ENCODE measurements at regions not wholly inside any gene's neighbourhood (a gene's known extent, or its start where the extent isn't known, plus 50 kb on each side); places are given as distances from the start of the nearest gene placed in this dataset.
"Not testable (repeated sequence)": the region's sequence is repeated elsewhere in the genome, so short reads cannot be mapped to it uniquely, and the experiment has no call there.

GRCh38 chr4:157779081-157779480 lies 393.7 kb downstream of the GASK1B start:
- no peak for DNase-seq (ENCODE audit: low spot score)

- DNase-seq (ENCODE audit: low spot score), result no peak
Observed at GRCh38 chr4:157776930-157777528, 395.8 kb downstream of the GASK1B start.

DNA sequence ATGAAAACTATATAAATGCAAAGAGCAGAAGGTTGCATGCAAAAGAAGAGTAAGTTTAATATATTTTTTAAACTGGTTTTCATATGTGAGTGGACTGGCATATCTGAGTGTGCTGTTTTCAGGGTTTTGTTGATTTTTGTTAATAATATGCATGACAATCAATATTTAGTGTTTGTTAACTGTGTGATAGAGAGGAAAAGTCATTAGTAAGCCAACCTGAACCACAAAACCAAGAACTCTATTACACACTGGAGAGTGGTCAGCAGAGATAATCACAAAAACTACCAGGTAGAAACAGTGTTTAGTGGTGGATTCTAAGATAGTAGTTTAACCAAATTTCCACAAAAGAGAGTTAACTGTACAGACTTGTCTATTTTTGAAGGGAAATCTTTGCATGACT lies 396.9 kb downstream of the GASK1B start:
- DNase-seq (ENCODE audit: low spot score), result no peak

GRCh38 chr4:157772907-157773306 lies 399.9 kb downstream of the GASK1B start:
- DNase-seq (ENCODE audit: low spot score), result no peak

DNA sequence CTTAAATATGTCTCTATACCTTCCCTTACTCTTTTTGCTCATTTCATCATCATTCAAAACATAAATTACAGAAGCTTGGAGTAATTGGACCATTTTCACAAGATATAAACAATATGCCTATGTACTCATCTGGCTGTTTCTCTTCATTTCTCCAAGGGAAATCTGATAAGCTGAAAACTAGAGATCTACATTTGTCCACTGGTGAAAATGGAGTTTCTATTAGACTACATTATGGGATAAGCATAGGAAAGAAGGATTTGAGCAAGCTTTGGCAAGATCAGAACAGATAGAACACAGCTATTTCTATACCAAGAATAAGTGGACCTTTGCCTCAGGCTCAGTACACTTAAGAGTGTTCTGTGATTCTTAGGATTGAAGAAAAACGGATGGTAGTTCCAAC lies 404.4 kb downstream of the GASK1B start:
- DNase-seq (ENCODE audit: low spot score), result no peak

GRCh38 chr4:157763490-157763889 lies 409.3 kb downstream of the GASK1B start:
- no peak for DNase-seq (ENCODE audit: low spot score)

- DNase-seq (ENCODE audit: low spot score), result no peak
Observed at GRCh38 chr4:157754410-157754809, 418.4 kb downstream of the GASK1B start.

- DNase-seq (ENCODE audit: low spot score), result no peak
Observed at GRCh38 chr4:157751631-157752030, 421.2 kb downstream of the GASK1B start.

DNA sequence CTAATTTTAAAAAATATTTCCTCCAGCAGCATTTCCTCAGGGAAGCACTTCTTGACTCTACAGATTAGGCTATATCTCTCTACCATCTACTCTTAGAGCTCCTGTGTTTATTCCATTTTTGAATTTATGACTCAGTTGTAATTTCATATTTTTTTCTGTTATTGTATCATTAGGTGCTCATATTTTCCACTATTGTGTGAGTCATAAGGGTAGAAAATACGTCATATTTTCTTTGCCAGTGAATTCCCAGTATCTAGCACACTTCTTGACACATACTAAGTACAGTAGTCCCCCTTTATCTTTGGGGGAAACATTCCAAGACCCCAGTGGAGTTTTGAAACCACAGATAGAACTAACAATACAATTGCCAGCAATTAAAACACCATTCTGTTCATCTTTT lies 431.2 kb downstream of the GASK1B start:
- no peak for DNase-seq (ENCODE audit: low spot score)

DNA sequence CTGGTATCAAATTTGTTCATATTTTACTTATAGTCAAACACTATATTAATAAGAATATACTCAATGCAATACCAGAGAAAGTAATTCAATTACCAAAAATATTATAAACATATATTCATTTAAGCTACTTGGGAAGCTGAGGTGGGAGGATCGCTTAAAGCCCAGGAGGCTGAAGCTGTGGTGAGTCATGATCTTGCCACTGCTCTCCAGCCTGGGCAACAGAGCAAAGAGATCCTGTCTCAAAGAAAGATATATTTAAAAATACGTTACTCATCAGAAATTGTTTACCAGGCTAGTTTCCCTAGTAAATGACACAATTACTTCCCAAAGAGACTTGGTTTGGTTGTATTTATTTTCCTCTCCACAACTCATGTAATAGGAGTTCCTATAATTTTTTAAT lies 433.6 kb downstream of the GASK1B start:
- DNase-seq (ENCODE audit: low spot score), result no peak

DNA sequence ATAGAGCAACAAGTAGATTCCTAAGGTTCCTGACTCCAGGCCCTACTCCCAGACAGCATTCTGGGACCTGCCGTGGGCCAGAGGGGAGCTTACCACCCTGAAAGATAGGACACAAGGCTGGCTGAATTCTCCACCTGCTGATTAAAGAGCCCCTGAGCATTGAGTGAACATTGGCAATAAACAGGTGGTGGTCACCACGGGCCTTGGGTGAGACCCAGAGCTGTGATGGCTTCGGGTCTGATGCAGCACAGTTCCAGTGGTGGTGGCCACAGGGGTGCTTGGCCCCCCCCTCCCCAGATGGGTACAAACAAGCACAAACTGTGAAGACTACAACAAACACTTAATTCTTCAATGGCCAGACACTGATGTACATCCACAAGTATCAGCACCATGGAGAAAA lies 444.6 kb downstream of the GASK1B start:
- no peak for DNase-seq (ENCODE audit: low spot score)

- no peak for DNase-seq (ENCODE audit: low spot score)
Observed at GRCh38 chr4:157727163-157727562, 445.7 kb downstream of the GASK1B start.

DNA sequence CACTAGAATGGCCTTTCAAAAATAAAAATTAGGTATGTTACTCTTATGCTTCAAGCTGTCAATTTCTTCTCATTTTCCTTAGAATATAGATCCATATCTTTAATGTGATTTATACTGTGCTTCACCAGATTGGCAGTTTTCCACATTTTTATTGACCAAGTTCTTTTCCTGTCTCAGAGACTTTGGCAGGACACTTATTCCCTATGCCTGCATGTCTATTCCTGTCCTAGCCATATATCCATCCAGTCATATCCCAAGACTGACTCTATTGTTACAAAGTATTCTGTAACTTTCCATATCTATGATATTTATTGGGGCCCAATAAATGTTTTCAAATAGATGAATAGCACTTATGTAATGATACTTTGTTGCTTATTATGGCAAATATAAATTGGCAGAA lies 450.7 kb downstream of the GASK1B start:
- DNase-seq (ENCODE audit: low spot score), result no peak

DNA sequence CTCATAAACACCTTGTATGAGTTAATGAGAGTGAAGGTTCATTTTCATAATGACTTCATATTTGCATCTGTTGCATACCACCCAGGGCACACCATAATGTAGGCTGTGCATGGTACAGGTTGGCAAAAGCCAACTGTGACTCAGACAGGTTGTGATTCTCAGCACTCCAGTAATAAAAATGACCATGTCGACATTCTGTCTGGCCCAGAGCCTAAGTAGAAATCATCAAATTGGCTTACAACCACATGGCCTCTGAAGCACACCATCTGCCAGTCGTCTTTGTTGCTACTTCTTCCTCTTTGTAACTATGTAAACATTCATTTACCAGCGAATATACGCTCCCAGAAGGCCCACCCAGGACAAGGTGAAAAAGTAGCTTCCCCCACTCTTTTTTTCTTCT lies 459.5 kb downstream of the GASK1B start:
- DNase-seq (ENCODE audit: low spot score), result no peak

DNA sequence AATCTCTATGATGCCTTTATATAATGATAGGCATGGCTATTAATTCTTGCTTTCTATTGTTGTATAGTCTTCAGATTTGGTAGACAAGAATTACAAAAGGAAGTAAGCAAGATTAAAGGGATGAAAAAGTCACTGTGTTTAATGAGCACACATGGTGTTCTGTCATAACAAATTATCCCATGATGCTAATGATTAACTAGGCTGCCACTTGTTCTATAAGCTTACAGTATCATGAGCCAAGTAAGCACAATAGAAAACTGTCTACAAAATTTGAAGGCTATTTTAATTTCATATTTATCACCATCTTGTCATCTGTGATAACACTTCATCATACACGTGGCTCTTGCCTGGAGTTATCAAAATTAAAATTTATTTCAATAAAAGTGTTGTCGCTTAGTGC lies 466.7 kb downstream of the GASK1B start:
- no peak for DNase-seq (ENCODE audit: low spot score)

DNA sequence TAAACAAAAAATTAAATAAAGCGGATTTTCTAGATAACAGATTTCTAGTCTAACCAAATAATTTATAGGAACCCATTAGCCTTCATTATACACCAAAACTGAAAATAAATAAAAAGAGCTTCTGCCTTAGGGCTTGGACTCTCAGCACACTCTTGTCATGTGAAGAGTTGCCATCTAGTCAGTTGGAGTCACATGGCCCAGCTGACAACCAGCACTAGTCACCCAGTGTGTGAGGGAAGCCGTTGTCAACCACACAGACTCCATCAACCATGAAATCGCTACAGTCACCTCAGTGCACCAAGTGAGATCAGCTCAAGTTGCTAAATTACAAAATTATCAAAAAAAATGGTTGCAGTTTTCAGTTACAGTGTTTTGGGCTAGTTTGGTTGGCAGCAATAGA lies 470.0 kb downstream of the GASK1B start:
- DNase-seq (ENCODE audit: low spot score), result no peak

DNA sequence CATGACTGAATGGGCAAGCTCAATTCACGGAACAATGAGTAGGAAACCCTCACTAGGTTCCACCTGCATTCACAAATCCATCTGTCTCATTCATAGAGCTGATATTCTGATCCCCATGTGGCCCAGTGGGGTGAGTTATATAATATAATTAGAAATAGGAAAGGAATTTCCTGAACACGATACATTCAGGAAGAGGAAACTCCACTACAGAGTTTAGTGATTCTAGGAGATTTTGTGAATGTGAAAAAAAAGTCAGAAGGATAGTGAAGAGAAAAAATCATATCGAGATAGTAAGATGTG lies 471.2 kb downstream of the GASK1B start:
- DNase-seq (ENCODE audit: low spot score), result no peak

GRCh38 chr4:157700898-157701694 lies 471.7 kb downstream of the GASK1B start:
- no peak for DNase-seq (ENCODE audit: low spot score)

- DNase-seq (ENCODE audit: low spot score), result no peak
Observed at GRCh38 chr4:157689476-157689875, 468.9 kb downstream of the GRIA2 start.

DNA sequence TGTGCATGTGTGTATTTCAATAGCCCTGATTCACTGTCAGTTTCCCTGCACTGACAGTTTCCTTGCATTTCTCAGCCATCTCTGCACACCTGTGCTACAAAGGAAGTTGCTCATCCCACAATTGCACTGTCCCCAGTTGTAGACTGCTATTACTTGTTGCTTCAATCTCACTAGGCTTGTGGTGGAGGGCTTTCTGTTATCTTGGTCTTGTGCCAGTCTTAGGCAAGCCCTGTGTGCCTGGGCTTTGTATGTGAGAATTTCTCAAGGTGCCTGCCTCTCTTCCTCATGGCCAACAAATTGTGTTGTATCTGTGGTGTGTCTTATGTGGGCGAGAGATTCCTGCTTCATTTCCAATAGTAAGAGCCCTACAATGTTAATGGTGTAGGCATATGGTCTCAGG lies 467.4 kb downstream of the GRIA2 start:
- no peak for DNase-seq (ENCODE audit: low spot score)

DNA sequence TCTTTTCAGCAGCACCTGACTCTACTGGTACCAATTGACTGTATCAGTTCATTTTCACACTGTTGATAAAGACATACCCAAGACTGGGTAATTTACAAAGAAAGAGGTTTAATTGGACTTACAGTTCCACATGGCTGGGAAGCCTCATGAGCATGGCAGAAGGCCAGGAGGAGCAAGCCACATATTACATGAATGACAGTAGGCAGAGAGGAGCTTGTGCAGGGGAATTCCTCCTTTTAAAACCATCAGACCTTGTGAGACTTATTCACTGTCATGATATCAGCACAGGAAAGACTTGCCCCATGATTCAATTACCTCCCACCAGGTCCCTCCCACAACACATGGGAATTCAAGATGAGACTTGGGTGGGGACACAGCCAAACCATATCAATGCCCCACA lies 458.8 kb downstream of the GRIA2 start:
- DNase-seq (ENCODE audit: low spot score), result not testable (repeated sequence)

DNA sequence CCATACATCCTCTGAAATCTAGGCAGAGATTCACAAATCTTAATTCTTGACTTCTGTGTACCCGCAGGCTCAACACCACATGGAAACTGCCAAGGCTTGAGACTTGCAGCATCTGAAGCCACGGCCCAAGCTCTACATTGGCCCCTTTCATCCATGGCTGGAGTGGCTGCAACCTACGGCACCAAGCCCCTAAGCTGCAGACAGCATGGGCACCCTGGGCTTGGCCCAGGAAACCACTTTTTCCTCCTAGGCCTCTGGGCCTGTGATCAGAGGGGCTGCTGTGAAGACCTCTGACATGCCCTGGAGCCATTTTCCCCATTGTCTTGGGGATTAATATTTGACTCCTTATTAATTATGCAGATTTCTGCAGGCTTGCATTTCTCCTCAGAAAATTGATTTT lies 457.9 kb downstream of the GRIA2 start:
- no peak for DNase-seq (ENCODE audit: low spot score)

GRCh38 chr4:157674699-157675098 lies 454.2 kb downstream of the GRIA2 start:
- DNase-seq (ENCODE audit: low spot score), result no peak

- no peak for DNase-seq (ENCODE audit: low spot score)
Observed at GRCh38 chr4:157667836-157668235, 447.3 kb downstream of the GRIA2 start.
